Neuronal stem cell (in vitro differentiated cells): ENCODE measurements at regions not wholly inside any gene's neighbourhood (a gene's known extent, or its start where the extent isn't known, plus 50 kb on each side); places are given as distances from the start of the nearest gene placed in this dataset.

Experiments
- DNase-seq: peaks from one replicate; pipeline ENCODE4 v3.0.0-alpha.2; 2013; ENCODE audit warnings: low spot score
- H2AFZ ChIP-seq: one replicate; pipeline ENCODE4 v1.6.1; 2013; ENCODE audit warnings: mild to moderate bottlenecking, low read length, inconsistent platforms
- H2AK5ac ChIP-seq: 2 replicates; pipeline ENCODE4 v1.6.1; 2013; ENCODE audit warnings: low read depth, mild to moderate bottlenecking, inconsistent platforms, low read length, moderate library complexity, mixed read lengths
- H2BK120ac ChIP-seq: 2 replicates; pipeline ENCODE4 v1.6.1; 2013; ENCODE audit warnings: low read depth, mild to moderate bottlenecking, inconsistent platforms, low read length, moderate library complexity, mixed read lengths
- H2BK12ac ChIP-seq: one replicate; pipeline ENCODE4 v1.6.1; 2013; ENCODE audit warnings: low read length, inconsistent platforms
- H2BK15ac ChIP-seq: 2 replicates; pipeline ENCODE4 v1.6.1; 2013; ENCODE audit warnings: mild to moderate bottlenecking, low read length, inconsistent platforms, mixed read lengths
- H2BK5ac ChIP-seq: one replicate; pipeline ENCODE4 v1.6.1; 2013; ENCODE audit warnings: inconsistent platforms, mild to moderate bottlenecking, low read length, moderate library complexity
- H3K14ac ChIP-seq: one replicate; pipeline ENCODE4 v1.6.1; 2013; ENCODE audit warnings: low read length, inconsistent platforms
- H3K18ac ChIP-seq: 2 replicates; pipeline ENCODE4 v1.6.1; 2013; ENCODE audit warnings: low read length, inconsistent platforms
- H3K23ac ChIP-seq: 2 replicates; pipeline ENCODE4 v1.6.1; 2013; ENCODE audit warnings: low read depth, mild to moderate bottlenecking, mixed read lengths, low read length, inconsistent platforms; ENCODE audit not compliant: poor library complexity
- H3K27ac ChIP-seq: replicated peaks from 3 replicates; pipeline ENCODE4 v1.5.1; 2013; ENCODE audit warnings: low read length, inconsistent platforms
- H3K27me3 ChIP-seq, 3 experiments: 2 replicates each; pipeline ENCODE4 v1.6.1; 2013; ENCODE audit warnings: low read length in 3 of 3, mild to moderate bottlenecking in 2 of 3, inconsistent platforms in 1 of 3, low read depth in 1 of 3, mixed read lengths in 1 of 3, moderate library complexity in 1 of 3; ENCODE audit not compliant: control insufficient read depth in 3 of 3, insufficient read depth in 3 of 3
- H3K36me3 ChIP-seq, 2 donors: replicated peaks in 1 of 2; 2 replicates each; pipeline ENCODE4 v1.6.1; 2013; ENCODE audit warnings: low read length in 2 of 2; ENCODE audit not compliant: control insufficient read depth in 2 of 2, insufficient read depth in 2 of 2
- H3K4ac ChIP-seq: 2 replicates; pipeline ENCODE4 v1.6.1; 2013; ENCODE audit warnings: inconsistent platforms, mild to moderate bottlenecking, low read length, moderate library complexity
- H3K4me1 ChIP-seq, 2 donors: 1 replicate in 1 of 2; 2 replicates in 1 of 2; pipeline ENCODE4 v1.6.1; 2013; ENCODE audit warnings: low read length in 2 of 2, low read depth in 1 of 2; ENCODE audit not compliant: control insufficient read depth in 2 of 2, insufficient read depth in 1 of 2
- H3K4me2 ChIP-seq: one replicate; pipeline ENCODE4 v1.6.1; 2013; ENCODE audit warnings: mild to moderate bottlenecking, low read length, inconsistent platforms; ENCODE audit not compliant: insufficient read depth, poor library complexity, severe bottlenecking
- H3K4me3 ChIP-seq, 2 donors: 2 replicates each; pipeline ENCODE4 v1.5.1; 2013; ENCODE audit warnings: low read length in 2 of 2, mild to moderate bottlenecking in 2 of 2, inconsistent platforms in 1 of 2, moderate library complexity in 1 of 2
- H3K79me1 ChIP-seq: one replicate; pipeline ENCODE4 v1.6.1; 2013; ENCODE audit warnings: low read depth, mild to moderate bottlenecking, inconsistent platforms, low read length, moderate library complexity
- H3K9ac ChIP-seq: one replicate; pipeline ENCODE4 v1.6.1; 2013; ENCODE audit warnings: mild to moderate bottlenecking, low read depth, low read length, inconsistent platforms; ENCODE audit not compliant: poor library complexity
- H3K9me3 ChIP-seq, 2 donors: replicated peaks in 1 of 2; 2 replicates each; pipeline versions ENCODE3 to v1.6.1; 2013; ENCODE audit warnings: low read length in 2 of 2, mild to moderate bottlenecking in 2 of 2, inconsistent platforms in 1 of 2, low read depth in 1 of 2, mixed read lengths in 1 of 2, moderate library complexity in 1 of 2; ENCODE audit not compliant: control insufficient read depth in 2 of 2, insufficient read depth in 1 of 2
- H4K8ac ChIP-seq: one replicate; pipeline ENCODE4 v1.6.1; 2013; ENCODE audit warnings: low read depth, mild to moderate bottlenecking, inconsistent platforms, low read length, moderate library complexity
- H4K91ac ChIP-seq: one replicate; pipeline ENCODE4 v1.6.1; 2013; ENCODE audit warnings: low read length, low read depth, mild to moderate bottlenecking, inconsistent platforms; ENCODE audit not compliant: poor library complexity
- WGBS, 2 donors: extraction: QIAGEN DNeasy Blood & Tissue Kit; methylation state at CpG; one replicate each; pipeline ENCODE4 v1.1.7; 2013; ENCODE audit warnings: missing lambda C conversion rate in 2 of 2, mixed read lengths in 1 of 2; ENCODE audit not compliant: insufficient read length in 2 of 2, insufficient replicate concordance in 1 of 2; ENCODE audit errors: extremely low coverage in 2 of 2; 5-methylcytosine and 5-hydroxymethylcytosine counted together

GRCh38 chrX:542179-542578, 88.4 kb upstream of the SHOX start:
- no CpG with 5 or more reads among the region's 9 CpGs for WGBS, 2 donors
- H3K9me3 ChIP-seq = no peaks in the 10 kb centered on the region
- H2AK5ac ChIP-seq = no peak overlapping the region
- H3K4me3 ChIP-seq = peak overlapping the region in 1 of 2 donors; percentile 30
- no peaks in the 10 kb centered on the region for H3K36me3 ChIP-seq
- H3K79me1 ChIP-seq = no peaks in the 10 kb centered on the region
- H3K4me1 ChIP-seq = peaks cover 0 to 4% of the 10 kb centered on the region in 2 donors
- peak overlapping the region; percentile 9 for H4K8ac ChIP-seq
- H3K23ac ChIP-seq = no peak overlapping the region
- no peak overlapping the region for H2BK15ac ChIP-seq
- no peak overlapping the region for H2BK120ac ChIP-seq
- H2BK5ac ChIP-seq = no peak overlapping the region
- no peak overlapping the region for H3K4me2 ChIP-seq
- no peak overlapping the region for H3K9ac ChIP-seq
- H2AFZ ChIP-seq = no peak overlapping the region
- no peak overlapping the region for H4K91ac ChIP-seq
- H3K4ac ChIP-seq = no peak overlapping the region
- H3K14ac ChIP-seq = no peak overlapping the region
- no peak for DNase-seq
- no peak overlapping the region for H3K27ac ChIP-seq
- H3K18ac ChIP-seq = no peak overlapping the region
- no peaks in the 10 kb centered on the region for H3K27me3 ChIP-seq
- H2BK12ac ChIP-seq = no peak overlapping the region

DNA sequence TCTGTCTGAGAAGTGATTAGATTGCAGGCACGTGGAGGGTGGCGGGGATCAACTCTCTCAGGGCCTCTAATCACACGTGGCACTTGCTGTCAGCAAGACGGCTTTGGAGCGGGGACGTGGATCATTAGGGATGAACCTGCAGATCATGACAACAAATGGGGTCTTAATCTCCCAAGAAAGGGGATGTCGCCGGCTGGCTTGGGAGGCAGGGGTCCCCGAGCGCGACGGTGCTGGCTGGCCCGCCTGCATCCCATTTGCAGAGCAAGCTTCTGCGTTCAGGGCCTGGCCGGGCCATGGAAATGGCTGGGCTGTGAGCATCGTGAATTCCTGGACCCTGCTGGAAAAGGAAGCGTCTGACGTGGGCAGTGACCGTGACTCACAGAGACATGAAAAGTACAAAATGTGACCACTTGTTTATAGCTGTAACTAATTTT, 85.1 kb upstream of the SHOX start:
- H3K27me3 ChIP-seq = no peaks in the 10 kb centered on the region
- H4K8ac ChIP-seq = no peak overlapping the region
- H3K4me3 ChIP-seq = no peak overlapping the region
- peak overlapping the region; percentile 10 for H3K23ac ChIP-seq
- no peak overlapping the region for H3K14ac ChIP-seq
- H3K27ac ChIP-seq = no peak overlapping the region
- no peak overlapping the region for H2BK15ac ChIP-seq
- H3K18ac ChIP-seq = no peak overlapping the region
- H2BK5ac ChIP-seq = no peak overlapping the region
- H3K4me1 ChIP-seq = peaks cover 0 to 4% of the 10 kb centered on the region in 2 donors
- H4K91ac ChIP-seq = no peak overlapping the region
- H3K4ac ChIP-seq = no peak overlapping the region
- H3K79me1 ChIP-seq = no peaks in the 10 kb centered on the region
- no peaks in the 10 kb centered on the region for H3K36me3 ChIP-seq
- H2AFZ ChIP-seq = peak overlapping the region; percentile 35
- no peak overlapping the region for H2BK12ac ChIP-seq
- H3K9me3 ChIP-seq = no peaks in the 10 kb centered on the region
- H2AK5ac ChIP-seq = no peak overlapping the region
- no peak for DNase-seq
- no peak overlapping the region for H3K9ac ChIP-seq
- WGBS, 2 donors = no CpG with 5 or more reads among the region's 19 CpGs
- H3K4me2 ChIP-seq = no peak overlapping the region
- no peak overlapping the region for H2BK120ac ChIP-seq

GRCh38 chrX:550514-550913, 80.1 kb upstream of the SHOX start:
- Histone ChIP-seq H4K91ac (no peak overlapping the region), H2BK12ac (no peak overlapping the region), H3K23ac (no peak overlapping the region), H2BK120ac (no peak overlapping the region), H3K4ac (no peak overlapping the region), H3K14ac (no peak overlapping the region), H2BK15ac (no peak overlapping the region), H3K9ac (no peak overlapping the region), H3K4me2 (no peak overlapping the region), H3K79me1 (no peaks in the 10 kb centered on the region), H4K8ac (no peak overlapping the region), H3K9me3 (no peaks in the 10 kb centered on the region), H2AFZ (no peak overlapping the region), H3K36me3 (no peaks in the 10 kb centered on the region), H2BK5ac (no peak overlapping the region), H3K18ac (no peak overlapping the region), H3K27me3 (no peaks in the 10 kb centered on the region), H2AK5ac (no peak overlapping the region), H3K4me3 (no peak overlapping the region), H3K4me1 (no peaks in the 10 kb centered on the region), H3K27ac (no peak overlapping the region)
- 100% methylated on average over 1 of the region's 1 CpG for WGBS, 2 donors
- DNase-seq = no peak

DNA sequence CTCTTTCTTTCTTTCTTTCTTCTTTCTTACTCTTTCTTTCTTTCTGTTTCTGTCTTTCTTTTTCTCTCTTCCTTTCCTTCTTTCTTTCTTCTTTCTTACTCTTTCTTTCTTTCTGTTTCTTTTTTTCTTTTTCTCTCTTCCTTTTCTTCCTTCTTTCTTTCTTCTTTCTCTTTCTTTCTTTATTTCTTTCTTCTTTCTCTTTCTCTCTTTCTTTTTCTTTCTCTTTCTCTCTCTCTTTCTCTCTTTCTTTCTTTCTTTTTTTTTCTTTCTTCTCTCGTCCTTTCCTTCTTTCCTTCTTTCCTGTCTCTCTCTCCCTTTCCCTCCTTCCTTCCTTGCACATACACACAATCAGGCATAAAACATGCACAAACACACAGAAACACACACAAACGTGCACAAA, 79.3 kb upstream of the SHOX start:
- no peak overlapping the region for H2BK5ac ChIP-seq
- DNase-seq = no peak
- H3K18ac ChIP-seq = no peak overlapping the region
- H3K14ac ChIP-seq = no peak overlapping the region
- no peak overlapping the region for H2BK120ac ChIP-seq
- no peak overlapping the region for H2BK15ac ChIP-seq
- H3K9me3 ChIP-seq = no peaks in the 10 kb centered on the region
- no peak overlapping the region for H3K4me3 ChIP-seq
- no peaks in the 10 kb centered on the region for H3K36me3 ChIP-seq
- H2AFZ ChIP-seq = no peak overlapping the region
- no peak overlapping the region for H2BK12ac ChIP-seq
- H3K27me3 ChIP-seq = no peaks in the 10 kb centered on the region
- no peak overlapping the region for H3K4ac ChIP-seq
- no peak overlapping the region for H4K91ac ChIP-seq
- H3K27ac ChIP-seq = no peak overlapping the region
- WGBS, 2 donors = no CpG with 5 or more reads among the region's 2 CpGs
- no peak overlapping the region for H3K23ac ChIP-seq
- no peak overlapping the region for H3K4me2 ChIP-seq
- H3K9ac ChIP-seq = no peak overlapping the region
- no peak overlapping the region for H2AK5ac ChIP-seq
- no peaks in the 10 kb centered on the region for H3K4me1 ChIP-seq
- H3K79me1 ChIP-seq = no peaks in the 10 kb centered on the region
- H4K8ac ChIP-seq = no peak overlapping the region
